ENCODE measurements at regions not wholly inside any gene's neighbourhood (a gene's known extent, or its start where the extent isn't known, plus 50 kb on each side); places are given as distances from the start of the nearest gene placed in this dataset.
"Not testable (repeated sequence)": the region's sequence is repeated elsewhere in the genome, so short reads cannot be mapped to it uniquely, and the experiment has no call there.

DNA sequence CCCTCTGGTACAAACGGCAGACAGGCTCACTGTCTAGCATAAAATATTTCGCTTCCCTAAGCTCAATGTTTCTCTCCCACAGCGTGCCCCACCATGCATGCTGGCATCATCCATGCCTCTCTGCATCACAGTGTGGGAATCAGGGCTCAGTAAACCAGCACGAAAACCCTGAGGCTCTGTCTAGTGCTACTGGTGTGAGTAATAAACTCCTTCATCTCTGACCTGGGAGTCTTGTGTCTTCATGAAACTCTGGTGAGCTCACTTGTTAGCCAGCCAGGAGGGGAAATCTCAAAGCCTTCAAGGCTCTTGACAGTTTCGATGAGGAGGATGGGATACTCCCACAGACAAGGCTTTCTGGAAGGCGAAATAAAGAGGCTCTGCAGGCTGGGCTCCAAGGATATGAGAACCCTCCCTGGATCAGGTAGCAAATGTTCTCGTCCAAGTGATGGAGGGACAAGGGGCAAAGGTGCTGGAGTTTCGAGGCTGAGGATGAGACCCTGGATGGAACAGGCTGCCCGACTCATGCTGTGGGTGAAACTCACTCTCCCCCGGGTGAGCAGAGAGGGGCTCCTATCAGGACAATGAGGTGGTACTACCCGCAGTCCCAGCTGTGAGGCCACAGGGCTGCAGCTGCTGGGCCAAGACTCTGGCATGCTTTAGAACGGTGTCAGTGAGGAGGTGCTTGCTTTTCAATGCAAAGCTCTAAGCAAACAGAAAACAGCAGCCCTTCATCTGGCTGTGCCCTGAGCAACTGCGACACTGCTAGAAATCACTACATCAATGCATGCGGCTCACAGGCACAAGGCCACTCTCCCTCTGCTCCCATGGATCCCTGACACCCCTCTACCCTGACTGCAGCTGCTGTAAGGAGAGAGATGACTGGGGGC is 69.3 kb downstream of the SHANK2 start:
- DNase-seq (ENCODE audit: low spot score) = no peak

DNA sequence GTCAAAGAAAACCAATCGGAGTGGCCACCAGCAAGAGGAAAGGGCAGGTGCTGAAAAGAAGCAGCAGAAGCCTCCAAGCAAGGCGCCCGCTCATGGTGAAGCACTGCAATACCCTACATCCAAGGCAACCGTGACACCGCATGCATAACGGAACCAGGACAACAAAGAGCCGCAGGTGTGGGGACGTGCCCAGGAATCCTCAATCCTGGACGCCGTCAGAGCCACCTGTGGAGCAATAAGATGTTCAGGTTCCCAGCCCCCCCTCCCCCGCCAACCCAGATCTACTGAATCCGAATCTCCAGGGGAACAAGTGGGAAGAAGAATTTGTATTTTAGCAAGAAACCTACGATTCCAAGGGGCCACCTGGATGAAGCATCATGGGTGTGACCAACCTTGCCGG is 70.8 kb downstream of the SHANK2 start:
- no peak for DNase-seq (ENCODE audit: low spot score)

DNA sequence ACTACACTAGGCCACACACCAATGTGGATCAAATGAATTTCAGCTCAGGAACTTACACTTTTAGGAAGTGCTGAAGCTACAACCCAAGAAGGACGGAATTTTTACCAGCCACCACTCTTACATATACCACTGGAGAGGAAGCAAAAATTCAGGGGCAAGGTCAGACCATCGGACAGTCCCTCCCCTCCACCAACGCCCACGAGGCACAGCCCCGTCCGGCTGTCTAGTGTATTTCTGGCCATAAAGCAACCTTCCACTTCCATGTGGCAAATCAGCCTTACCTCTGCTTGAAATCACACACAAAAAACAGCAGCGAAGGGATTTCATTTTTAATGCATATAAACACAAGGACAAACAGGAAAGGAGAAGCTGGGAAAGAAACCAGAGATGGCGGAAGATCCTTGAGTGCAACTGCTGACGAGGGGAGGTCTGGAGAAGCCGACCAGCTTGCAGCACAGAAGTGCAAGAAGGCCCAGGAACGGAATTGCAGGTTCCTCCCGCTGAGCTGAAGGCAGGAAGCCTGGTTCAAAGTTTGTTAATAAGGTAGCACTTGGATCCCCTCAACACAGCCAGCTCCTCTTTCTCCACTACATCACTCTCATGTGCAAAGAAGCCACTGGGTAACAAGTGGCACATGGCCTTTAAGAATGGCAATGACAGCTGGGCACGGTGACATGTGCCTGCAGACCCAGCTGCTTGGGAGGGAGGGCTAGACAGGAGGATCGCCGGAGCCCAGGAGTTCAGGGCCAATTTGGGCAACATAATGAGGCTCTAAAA is 71.5 kb downstream of the SHANK2 start:
- DNase-seq (ENCODE audit: low spot score) = no peak

DNA sequence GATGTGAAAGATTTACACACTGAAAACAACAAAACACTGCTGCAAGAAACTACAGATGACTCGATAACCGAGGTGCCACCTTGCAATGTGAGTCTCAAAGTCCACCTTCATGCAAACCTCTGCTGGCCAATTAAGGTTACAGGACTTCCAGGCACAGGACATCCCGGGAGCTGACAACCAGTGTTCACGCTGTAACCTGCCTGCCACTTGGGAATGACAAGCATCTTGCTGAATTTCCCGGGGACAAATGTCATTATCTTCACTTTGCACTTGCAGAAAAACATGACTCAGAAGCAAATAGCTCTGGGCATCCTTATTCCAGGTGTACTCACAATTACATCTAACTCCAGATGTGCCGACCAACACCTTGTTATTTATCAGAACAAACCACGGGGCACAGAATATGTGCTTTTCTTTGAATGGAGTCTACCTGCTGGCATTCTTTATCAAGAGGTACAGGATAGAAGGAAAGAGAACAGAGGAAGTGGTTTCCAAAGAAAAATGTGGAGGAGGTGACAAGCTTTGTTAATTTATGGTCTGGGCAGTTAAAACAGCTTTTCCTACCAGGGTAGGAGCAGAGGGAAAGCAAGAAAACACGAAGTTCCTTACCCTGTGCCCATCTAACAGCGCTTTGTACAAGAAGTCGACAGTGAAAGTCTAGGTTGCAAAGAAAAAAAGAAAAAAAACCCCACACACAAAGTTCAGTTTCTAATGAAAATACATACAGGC is 72.3 kb downstream of the SHANK2 start:
- peak; percentile 12 for DNase-seq (ENCODE audit: low spot score)

DNA sequence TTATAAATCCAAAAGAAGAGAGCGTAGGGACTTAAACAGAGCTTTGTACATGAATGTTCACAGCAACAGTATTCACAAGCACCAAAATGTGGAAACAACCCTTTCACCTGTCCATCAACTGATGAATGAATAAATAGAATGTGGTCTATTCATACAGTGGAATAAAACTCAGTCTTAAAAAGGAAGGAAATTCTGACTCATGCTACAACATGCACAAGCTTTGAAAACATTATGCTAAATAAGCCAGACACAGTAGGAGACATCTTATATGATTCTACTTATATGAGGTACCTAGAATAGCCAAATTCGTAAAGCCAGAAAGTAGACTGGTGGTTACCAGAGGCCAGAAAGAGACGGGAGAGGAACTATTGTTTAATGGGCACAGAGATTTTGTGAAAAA is 74.3 kb downstream of the SHANK2 start:
- no peak for DNase-seq (ENCODE audit: low spot score)

DNA sequence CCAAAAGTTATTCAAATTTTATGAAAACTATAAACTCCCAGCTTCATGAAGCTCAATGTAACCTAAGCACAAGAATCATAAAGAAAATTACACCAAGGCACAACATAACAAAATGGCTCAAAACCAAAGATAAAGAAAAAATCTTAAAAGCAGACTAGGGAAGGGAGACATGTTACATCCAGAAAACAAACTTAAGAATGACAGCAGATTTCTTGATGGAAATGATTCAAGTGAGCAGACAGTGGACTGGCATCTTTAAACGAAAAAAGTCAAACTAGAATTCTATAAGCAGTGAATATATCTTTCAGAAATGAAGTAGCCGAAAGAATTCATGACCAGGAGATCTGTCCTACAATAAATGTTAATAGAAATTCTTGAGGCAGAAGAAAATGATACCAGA is 75.6 kb downstream of the SHANK2 start:
- peak; percentile 17 for DNase-seq (ENCODE audit: low spot score)

DNA sequence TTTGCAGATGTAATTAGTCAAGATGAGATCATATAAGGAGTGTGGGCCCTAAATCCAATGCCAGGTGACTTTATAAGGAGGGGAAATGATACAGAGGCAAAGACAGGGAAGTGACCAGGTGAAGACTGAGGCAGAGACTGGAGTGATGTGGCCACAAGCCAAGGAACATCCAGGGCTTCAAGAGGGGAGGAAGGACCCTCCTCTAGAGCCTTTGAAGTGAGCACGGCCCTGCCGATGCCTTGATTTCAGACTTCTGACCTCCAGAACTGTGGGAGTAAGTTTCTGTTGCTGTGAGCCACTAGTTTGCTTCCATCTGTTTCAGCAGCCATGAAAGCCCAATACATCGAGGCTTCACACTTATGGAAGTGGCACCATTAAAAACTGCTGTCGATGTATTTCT is 78.7 kb downstream of the SHANK2 start:
- no peak for DNase-seq (ENCODE audit: low spot score)

DNA sequence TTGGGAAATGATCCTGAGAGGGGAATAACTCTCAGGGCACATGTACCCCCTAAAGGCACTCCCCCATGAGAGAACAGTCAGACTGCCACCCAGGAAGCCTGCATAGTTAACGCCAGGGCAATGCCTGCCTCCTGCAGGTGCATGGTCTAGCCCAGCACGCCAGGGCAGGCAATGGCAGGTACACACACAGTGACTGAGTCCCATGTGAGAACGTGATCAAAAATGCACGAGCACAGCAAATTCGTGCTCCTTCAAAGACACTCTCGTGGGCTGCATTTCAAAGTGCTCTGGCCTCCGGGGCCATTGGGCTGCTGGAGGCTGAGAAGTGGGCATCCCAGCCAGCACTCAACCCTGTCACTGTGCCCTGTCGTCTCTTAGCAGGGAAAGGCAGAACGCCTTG is 79.7 kb downstream of the SHANK2 start:
- no peak for DNase-seq (ENCODE audit: low spot score)

DNA sequence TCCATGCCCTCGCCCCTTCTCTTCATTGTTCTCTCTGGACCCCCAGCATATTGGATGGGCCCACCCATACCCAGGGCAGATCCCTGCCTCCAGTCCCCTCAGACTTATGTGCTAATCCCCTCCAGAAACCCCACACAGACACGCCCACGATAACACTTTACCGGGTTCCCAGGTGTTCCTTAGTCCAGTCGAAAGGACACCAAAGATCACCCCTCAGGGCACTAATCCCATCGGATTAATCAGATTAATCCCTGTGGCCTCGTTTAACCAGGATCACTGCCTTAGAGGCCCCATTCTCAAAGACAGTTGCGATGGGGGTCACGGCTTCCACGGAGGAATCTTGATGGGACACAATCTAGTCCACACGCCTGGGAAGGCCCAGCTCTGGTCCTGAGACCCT is 80.8 kb downstream of the SHANK2 start:
- DNase-seq (ENCODE audit: low spot score) = no peak

DNA sequence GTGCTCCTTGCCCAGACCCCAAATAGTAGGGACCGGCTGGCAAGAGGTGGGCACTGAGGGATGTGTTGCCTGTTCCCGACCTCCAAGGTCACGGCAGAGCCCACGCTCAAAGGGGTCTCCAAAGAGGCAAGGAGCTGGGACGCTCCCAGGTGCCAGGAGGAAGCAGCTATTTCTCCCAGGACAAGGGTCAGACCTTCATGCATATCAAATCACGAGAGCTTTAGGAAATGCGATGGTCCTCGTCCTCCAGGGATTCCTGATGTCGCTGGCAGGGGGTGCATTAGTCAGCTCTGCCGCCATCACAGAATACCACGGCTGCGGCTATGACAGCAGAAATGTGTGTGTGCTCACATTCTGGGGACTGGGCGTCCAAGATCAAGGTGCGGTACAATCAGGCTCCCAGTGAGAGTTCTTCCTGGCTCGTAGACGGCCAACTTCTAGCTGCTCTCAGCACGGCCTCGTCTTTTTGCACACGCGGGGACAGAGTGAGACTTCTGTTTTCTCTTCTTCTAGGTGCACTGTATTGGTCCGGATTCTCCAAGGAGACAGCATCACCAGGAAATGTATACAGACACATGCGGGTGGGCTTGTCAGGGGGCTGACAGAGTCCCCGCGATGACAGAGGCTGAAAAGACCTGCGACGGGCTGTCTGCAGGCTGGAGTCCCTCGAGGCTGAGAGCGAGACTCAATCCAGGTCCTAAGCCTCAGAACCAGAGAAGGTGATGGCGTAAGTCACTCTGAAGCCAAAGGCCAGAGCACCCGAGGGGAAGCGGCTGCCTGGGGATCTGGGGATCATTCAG is 81.6 kb downstream of the SHANK2 start:
- DNase-seq (ENCODE audit: low spot score) = no peak

DNA sequence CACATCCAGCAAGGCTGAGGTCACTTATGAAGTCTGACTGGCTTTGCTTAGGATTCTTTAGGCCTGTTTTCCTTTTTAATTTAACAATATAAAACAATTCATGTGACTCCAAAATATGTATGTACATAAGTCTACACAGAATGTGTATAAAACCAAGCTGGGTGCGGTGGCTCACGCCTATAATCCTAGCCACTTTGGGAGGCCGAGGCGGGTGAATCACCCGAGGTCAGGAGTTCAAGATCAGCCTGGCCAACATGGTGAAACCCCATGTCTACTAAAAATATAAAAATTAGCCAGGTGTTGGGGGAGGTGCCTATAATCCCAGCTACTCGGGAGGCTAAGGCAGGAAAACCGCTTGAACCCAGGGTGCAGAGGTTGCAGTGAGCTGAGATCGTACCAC is 83.1 kb downstream of the SHANK2 start:
- no peak for DNase-seq (ENCODE audit: low spot score)

DNA sequence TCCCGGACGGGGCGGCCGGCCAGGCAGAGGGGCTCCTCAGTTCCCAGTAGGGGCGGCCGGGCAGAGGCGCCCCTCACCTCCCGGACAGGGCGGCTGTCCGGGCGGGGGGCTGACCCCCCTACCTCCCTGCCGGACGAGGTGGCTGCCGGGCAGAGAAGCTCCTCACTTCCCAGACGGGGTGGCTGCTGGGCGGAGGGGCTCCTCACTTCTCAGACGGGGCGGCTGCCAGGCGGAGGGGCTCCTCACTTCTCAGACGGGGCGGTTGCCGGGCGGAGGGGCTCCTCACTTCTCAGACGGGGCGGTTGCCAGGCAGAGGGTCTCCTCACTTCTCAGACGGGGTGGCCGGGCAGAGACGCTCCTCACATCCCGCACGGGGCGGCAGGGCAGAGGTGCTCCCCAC is 84.6 kb downstream of the SHANK2 start:
- DNase-seq (ENCODE audit: low spot score) = not testable (repeated sequence)

DNA sequence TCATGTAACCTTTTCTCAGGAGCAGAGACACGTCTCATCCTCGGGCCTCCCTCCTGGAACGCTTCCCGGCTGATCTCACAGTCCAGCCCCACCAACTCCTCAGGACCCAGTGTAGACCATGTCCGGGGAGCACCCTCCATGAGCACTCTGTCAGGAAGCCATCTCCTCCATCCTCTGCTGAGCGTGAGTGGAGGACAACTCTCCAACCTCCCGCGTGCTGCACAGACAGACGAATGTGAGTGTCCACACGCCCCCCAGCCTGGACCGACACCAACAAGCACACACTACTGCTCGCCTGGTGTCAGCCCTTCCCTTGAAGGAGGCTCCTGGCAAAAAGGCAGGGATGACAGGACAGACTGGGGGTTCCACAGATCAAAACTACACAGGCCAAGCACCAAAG is 86.6 kb downstream of the SHANK2 start:
- no peak for DNase-seq (ENCODE audit: low spot score)

DNA sequence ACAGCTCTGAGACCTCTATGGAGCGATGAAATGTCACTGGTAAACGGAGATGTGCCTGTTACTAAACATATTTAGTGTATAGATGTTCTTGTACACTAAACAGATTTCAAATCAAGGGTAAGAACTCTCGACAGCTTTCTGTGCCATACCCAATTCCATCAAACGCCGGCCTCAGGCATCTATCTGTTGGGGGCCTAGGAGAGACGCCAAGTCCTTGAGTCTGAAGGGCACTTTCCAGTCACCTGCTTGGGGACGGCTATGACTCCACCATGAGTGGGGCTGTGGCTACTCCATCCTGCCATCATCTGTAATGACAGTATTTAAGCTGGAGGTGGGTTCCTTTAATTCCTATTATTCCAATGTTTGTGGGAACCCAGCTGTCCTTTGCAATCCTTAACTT is 87.8 kb downstream of the SHANK2 start:
- DNase-seq (ENCODE audit: low spot score) = no peak

DNA sequence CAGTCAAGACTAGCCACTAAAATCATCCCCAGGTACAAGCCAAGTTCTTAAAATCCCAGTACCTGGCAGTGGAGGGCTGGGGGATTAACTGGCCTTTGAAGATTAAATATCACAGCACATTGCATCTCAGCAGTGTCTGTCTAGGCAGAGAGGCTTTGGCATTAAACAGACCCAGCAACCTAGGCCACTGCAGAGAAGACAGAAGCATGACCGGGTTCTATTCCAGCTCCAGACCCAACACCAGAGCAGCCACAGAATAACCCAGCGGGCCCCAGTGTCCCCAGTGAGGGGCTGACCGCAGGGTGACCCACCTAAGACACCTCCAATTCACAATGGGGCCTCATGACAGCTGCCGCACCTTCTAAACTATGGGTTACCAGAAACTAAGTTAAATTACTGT is 88.2 kb downstream of the SHANK2 start:
- no peak for DNase-seq (ENCODE audit: low spot score)

DNA sequence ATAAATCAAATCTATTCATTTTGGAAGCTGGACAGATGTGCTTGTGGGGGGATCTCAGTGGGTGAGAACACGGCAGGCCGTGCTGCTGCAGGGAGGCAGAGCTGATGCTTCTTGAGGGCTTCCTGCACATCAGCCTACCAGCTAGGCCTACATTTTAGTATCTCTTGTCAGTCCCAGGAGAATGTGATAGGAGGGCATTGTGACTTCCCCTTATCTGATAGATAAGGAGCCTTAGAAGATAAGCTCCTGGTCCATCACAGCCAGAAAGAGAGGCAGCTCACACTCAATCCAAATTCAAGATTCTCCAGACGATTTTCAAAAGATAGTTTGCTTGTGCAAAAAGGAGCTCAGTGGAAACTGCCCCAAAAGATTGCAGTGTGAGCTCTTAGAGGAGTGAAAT is 89.0 kb downstream of the SHANK2 start:
- no peak for DNase-seq (ENCODE audit: low spot score)

DNA sequence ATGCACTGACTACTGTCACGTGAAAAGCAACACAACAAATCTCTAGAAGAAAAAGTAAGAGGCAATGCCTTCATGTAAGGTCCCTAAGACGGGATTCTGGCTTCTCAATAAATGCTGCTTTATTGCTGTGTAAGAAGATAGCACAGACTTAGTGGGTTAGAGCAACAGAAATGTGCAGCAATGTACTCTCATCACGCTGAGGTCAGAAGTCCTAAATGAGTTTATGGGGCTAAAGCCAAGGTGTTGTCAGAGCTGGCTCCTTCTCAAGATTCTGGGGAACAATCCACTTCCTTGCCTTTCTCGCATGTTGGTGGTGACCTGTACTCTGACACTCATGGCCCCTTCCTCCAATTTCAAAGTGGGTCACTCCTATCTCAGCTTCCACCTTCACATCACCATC is 93.4 kb downstream of the SHANK2 start:
- no peak for DNase-seq (ENCODE audit: low spot score)

DNA sequence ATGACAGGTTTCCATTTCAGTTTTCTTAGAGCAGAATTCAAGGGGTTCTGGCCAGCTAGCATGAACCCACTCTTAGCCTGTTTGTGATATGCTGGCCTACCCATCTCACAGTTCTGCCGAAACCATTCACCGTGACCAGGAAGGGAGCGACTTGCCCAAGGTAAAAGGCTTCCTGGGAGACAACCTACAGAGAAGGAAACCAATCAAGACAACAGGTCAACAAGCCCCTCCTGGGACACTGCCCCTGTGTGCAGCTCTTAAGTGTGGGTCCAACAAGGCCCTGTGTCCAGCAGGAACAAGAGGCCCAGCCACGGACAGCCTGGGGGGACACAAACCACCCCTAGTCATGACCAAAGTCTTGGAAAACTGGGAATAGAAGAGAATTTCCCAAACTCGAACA is 94.7 kb downstream of the SHANK2 start:
- not testable (repeated sequence) for DNase-seq (ENCODE audit: low spot score)

DNA sequence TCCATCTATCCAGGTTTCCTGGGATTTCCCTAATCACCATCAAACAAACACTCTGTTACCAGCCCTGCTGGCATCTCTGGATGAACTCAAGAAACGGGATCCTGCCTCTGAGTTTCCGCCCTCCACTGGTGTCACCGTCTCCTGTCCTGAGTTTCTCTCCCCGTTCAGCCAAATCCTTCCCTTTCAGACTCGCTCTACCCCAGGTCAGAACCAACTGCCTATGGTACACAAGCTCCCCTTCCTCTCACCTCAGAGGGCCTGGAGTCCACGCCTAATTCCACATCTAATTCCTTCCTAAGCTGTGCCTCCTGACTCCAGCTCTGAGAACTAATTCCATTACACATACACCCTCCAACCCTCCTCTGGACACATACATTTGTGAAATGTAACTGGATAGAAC is 96.1 kb downstream of the SHANK2 start:
- no peak for DNase-seq (ENCODE audit: low spot score)

DNA sequence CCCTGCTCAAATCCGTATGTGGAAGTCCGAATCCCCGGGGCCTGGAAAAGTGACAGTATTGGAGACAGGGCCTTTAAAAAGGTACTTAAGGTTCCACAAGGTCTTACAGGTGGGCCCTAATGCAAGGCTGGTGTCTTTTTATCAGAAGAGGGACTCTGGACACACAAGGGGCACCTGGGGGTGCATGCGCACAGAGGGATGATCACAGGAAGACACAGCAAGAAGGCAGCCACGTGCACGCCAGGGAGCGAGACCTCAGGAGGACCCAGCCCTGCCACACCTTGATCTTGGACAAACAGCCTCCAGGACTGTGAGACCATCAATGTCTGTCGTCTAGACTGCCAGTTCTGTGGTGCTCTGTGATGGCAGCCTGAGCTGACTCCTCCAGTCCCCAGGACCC is 96.5 kb downstream of the SHANK2 start:
- DNase-seq (ENCODE audit: low spot score) = no peak

DNA sequence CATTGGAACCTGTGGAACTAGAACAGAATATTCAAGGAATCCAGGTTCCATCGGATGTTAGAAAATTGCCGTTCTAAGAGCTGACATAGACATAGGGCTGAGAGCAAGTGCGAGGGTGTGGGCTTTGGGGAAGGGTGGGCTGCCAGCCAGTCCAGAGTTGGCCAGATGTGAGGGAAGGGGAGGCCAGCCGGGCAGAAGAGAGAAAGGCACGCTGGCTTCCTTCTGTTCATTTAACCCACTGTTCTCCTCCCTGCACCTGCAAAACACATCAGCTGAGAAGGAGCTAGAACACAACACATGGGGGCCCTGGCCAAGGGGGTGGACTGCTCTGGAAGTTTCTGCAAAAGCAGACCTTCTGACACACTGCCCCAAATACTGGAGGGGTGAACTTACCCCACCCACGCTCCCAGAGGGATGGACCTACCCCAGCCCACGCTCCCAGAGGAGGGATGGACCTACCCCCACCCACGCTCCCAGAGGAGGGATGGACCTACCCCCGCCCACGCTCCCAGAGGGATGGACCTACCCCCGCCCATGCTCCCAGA is 98.0 kb downstream of the SHANK2 start:
- DNase-seq (ENCODE audit: low spot score) = no peak

DNA sequence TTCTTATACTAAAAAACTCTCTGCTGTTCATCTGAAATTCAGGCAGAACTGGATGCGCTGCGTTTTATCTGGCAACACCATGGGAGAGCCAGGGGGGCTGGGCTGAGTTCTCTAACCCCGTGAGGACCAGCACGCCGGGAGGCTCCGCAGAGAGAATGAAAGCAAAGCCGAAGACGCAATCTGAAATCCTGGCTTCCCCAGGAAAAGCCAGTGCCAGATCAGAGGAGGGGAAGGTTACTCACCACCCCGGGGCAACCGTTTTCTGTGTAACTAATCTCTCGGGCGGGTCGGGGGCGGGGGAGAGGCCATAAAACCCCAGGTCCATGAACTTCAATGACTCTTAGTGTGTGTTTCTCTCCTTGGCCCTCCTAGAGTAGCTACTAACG is 99.4 kb downstream of the SHANK2 start:
- peak; percentile 6 for DNase-seq (ENCODE audit: low spot score)
